ENCODE measurements at regions not wholly inside any gene's neighbourhood (a gene's known extent, or its start where the extent isn't known, plus 50 kb on each side); places are given as distances from the start of the nearest gene placed in this dataset.

DNA sequence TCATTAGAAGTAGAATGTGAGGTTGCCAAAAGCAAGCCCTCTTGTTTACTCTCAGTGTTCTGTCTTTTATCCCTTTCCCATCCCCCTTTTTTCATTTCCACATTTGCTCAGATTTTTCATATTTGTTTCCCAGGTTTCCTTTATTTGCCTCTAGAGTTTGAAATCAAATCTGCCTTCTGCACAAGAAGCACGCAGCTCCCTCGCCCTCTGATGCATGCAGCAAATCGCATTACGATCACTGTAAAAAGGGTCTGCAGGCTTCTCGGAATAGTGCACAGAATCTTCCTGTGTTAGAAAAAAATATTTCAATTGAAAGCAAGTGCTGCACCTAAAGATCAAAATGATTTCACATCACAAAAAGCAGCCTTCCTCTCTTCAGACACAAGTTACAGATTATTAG lies 129.0 kb downstream of the GPAM start:
- TF ChIP-seq, protein P1, sequence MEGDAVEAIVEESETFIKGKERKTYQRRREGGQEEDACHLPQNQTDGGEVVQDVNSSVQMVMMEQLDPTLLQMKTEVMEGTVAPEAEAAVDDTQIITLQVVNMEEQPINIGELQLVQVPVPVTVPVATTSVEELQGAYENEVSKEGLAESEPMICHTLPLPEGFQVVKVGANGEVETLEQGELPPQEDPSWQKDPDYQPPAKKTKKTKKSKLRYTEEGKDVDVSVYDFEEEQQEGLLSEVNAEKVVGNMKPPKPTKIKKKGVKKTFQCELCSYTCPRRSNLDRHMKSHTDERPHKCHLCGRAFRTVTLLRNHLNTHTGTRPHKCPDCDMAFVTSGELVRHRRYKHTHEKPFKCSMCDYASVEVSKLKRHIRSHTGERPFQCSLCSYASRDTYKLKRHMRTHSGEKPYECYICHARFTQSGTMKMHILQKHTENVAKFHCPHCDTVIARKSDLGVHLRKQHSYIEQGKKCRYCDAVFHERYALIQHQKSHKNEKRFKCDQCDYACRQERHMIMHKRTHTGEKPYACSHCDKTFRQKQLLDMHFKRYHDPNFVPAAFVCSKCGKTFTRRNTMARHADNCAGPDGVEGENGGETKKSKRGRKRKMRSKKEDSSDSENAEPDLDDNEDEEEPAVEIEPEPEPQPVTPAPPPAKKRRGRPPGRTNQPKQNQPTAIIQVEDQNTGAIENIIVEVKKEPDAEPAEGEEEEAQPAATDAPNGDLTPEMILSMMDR (IDR thresholded peaks at IDR 0.05): no peak
- TF ChIP-seq POLR2A (IDR thresholded peaks at IDR 0.05) (no peak), EP300 (IDR thresholded peaks at IDR 0.05) (no peak)
